Testis (tissue), 2 donors: ENCODE measurements at regions not wholly inside any gene's neighbourhood (a gene's known extent, or its start where the extent isn't known, plus 50 kb on each side); places are given as distances from the start of the nearest gene placed in this dataset.

Experiments
- DNase-seq: peaks from one replicate; pipeline ENCODE4 v3.0.0-alpha.2; 2019
- H3K27ac ChIP-seq, 2 donors: fragments of 200-600 bp; sonication (generic); one replicate each; pipeline ENCODE4 v1.5.1; 2019
- H3K27me3 ChIP-seq: fragments of 200-600 bp; sonication (generic); one replicate; pipeline ENCODE4 v1.5.1; 2019
- H3K36me3 ChIP-seq: fragments of 200-600 bp; sonication (generic); one replicate; pipeline ENCODE4 v1.5.1; 2017; ENCODE audit warnings: low read depth; ENCODE audit errors: missing control alignments
- H3K4me1 ChIP-seq: fragments of 200-600 bp; sonication (generic); one replicate; pipeline ENCODE4 v1.5.1; 2019
- H3K4me3 ChIP-seq, 2 donors: fragments of 200-600 bp; sonication (generic); one replicate each; pipeline ENCODE4 v1.5.1; 2017 to 2019
- H3K9me3 ChIP-seq: fragments of 200-600 bp; sonication (generic); one replicate; pipeline ENCODE4 v1.5.1; 2017
- CTCF ChIP-seq, 3 experiments: fragments of 450-650 bp in 2 of 3; fragments of 200-600 bp in 1 of 3; sonication (generic) in 1 of 3; IDR thresholded peaks; one replicate each; pipeline ENCODE4 v1.5.1; 2016 to 2019; ENCODE audit warnings: antibody characterized with exemption in 3 of 3, mild to moderate bottlenecking in 2 of 3, moderate library complexity in 1 of 3
- POLR2A ChIP-seq: fragments of 450-650 bp; IDR thresholded peaks from one replicate; pipeline ENCODE4 v1.6.1; 2017; ENCODE audit warnings: antibody characterized with exemption, mild to moderate bottlenecking, moderate library complexity
- WGBS, 2 donors: methylation state at CpG; one replicate each; pipeline ENCODE4 v1.1.5; 2018; 5-methylcytosine and 5-hydroxymethylcytosine counted together
- intact Hi-C: fragments of 100-400 bp; cut with DNase I; formaldehyde crosslinking; loops from one replicate; pipeline ENCODE4 v1.15.1; 2023; ENCODE audit warnings: low total_unique reads

GRCh38 chr14:101196795-101197590 lies 293.5 kb upstream of the RTL1 start:
- Histone ChIP-seq H3K9me3 (no peaks in the 10 kb centered on the region), H3K27ac (no peak overlapping the region), H3K4me1 (no peaks in the 10 kb centered on the region), H3K27me3 (no peaks in the 10 kb centered on the region), H3K36me3 (no peaks in the 10 kb centered on the region), H3K4me3 (no peak overlapping the region)
- 73 to 94% methylated on average over 5 to 11 of the region's 11 CpGs for WGBS, 2 donors
- intact Hi-C loops = no loop called here
- DNase-seq = no peak
- TF ChIP-seq POLR2A (no peak), CTCF (IDR thresholded peaks at IDR 0.05) (no peak)

GRCh38 chr14:101197595-101198397 lies 294.3 kb upstream of the RTL1 start:
- Histone ChIP-seq H3K9me3 (no peaks in the 10 kb centered on the region), H3K27ac (no peak overlapping the region), H3K4me1 (no peaks in the 10 kb centered on the region), H3K36me3 (no peaks in the 10 kb centered on the region), H3K27me3 (no peaks in the 10 kb centered on the region), H3K4me3 (no peak overlapping the region)
- WGBS, 2 donors = 89 to 90% methylated on average over 15 to 18 of the region's 18 CpGs
- TF ChIP-seq CTCF (IDR thresholded peaks at IDR 0.05) (no peak), POLR2A (no peak)
- no peak for DNase-seq
- intact Hi-C loops = no loop called here

DNA sequence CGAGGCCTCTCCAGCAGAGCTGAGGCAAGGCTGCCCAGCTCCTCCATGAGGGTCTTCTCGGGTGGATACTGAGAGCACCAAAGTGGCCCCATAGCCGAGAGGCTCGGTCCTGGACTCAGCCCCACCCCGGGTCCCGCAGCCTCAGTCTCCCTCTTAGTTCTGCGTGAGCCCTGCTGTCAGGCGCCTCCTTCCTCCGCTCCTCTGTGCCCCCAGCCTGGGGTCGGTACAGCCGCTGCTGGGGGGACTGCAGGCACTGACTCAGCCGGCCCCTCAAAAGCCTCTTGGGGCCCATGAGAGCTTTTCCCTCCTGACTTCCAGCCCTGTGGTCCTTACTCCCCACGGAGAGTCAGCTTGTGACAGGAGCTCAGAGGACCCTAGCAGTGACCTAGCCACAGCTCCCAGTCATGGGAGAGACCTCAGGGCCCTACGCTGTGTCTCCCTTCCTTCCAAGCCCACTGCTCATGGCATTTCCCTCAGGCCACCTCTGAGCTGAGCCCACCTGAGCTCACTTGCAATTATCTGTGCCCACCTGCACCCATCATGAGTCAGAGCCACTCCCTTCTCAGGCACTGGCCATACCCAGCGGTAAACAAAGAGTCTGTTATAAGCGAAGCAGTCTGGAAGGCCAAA lies 295.0 kb upstream of the RTL1 start:
- intact Hi-C loops = no loop called here

More for the DNA sequence above, 295.0 kb upstream of the RTL1 start:
- Histone ChIP-seq H3K36me3 (no peaks in the 10 kb centered on the region), H3K4me3 (no peak overlapping the region), H3K4me1 (no peaks in the 10 kb centered on the region), H3K9me3 (no peaks in the 10 kb centered on the region), H3K27me3 (no peaks in the 10 kb centered on the region), H3K27ac (no peak overlapping the region)
- no peak for TF ChIP-seq CTCF (IDR thresholded peaks at IDR 0.05)
- TF ChIP-seq POLR2A = no peak
- 80 to 82% methylated on average over 4 to 16 of the region's 16 CpGs for WGBS, 2 donors
- DNase-seq = no peak
